Activated naive CD8-positive, alpha-beta T cell treated with anti-CD3 and anti-CD28 coated beads, Interleukin-2, amount 10 ng/mL, durations not matched to agents 7 days and 5 days (primary cell): ENCODE measurements at regions not wholly inside any gene's neighbourhood (a gene's known extent, or its start where the extent isn't known, plus 50 kb on each side); places are given as distances from the start of the nearest gene placed in this dataset.

Source experiments
- ATAC-seq: fragments of 150-1000 bp; cut with Tn5 transposase; one replicate; pipeline ENCODE4 v1.10.0; 2021; ENCODE audit warnings: low read depth, moderate library complexity
- POLR2A ChIA-PET: fragments of 350-600 bp; sonication (Branson Sonifier 250); formaldehyde crosslinking; loops from one replicate; lab custom pipeline; 2021; ENCODE audit warnings: antibody characterized with exemption; lab: Charles Lee
- DNase-seq: peaks from one replicate; pipeline ENCODE4 v3.0.0; 2021
- H3K27ac Mint-ChIP-seq: one replicate; pipeline ENCODE4 v1.8.0; 2022; ENCODE audit warnings: mild to moderate bottlenecking, mixed read lengths
- H3K27me3 Mint-ChIP-seq: one replicate; pipeline ENCODE4 v1.8.0; 2022; ENCODE audit warnings: mild to moderate bottlenecking, moderate library complexity, mixed read lengths
- H3K36me3 Mint-ChIP-seq: one replicate; pipeline ENCODE4 v1.8.0; 2021; ENCODE audit warnings: mild to moderate bottlenecking, mixed read lengths
- H3K4me1 Mint-ChIP-seq: one replicate; pipeline ENCODE4 v1.8.0; 2021; ENCODE audit warnings: mixed read lengths
- H3K4me3 Mint-ChIP-seq: one replicate; pipeline ENCODE4 v1.8.0; 2022; ENCODE audit warnings: mild to moderate bottlenecking, moderate library complexity, mixed read lengths
- H3K9me3 Mint-ChIP-seq: one replicate; pipeline ENCODE4 v1.8.0; 2021; ENCODE audit warnings: mixed read lengths

GRCh38 chr6:112717401-112717800 is 370.3 kb downstream of the RFPL4B start:
- Mint-ChIP-seq H3K9me3 (peaks cover 1% of the 10 kb centered on the region), H3K4me1 (no peaks in the 10 kb centered on the region)
- ATAC-seq: no peak

GRCh38 chr6:112717856-112718255 is 370.7 kb downstream of the RFPL4B start:
- Mint-ChIP-seq H3K4me3 (no peak overlapping the region), H3K4me1 (no peaks in the 10 kb centered on the region), H3K27me3 (no peaks in the 10 kb centered on the region), H3K27ac (no peak overlapping the region), H3K36me3 (no peaks in the 10 kb centered on the region), H3K9me3 (peaks cover 1% of the 10 kb centered on the region)
- ATAC-seq (no peak), DNase-seq (no peak)
- POLR2A ChIA-PET: no interaction called here

More at GRCh38 chr6:112717401-112717800, 370.3 kb downstream of the RFPL4B start:
- Mint-ChIP-seq H3K27ac (no peak overlapping the region), H3K27me3 (no peaks in the 10 kb centered on the region), H3K36me3 (no peaks in the 10 kb centered on the region), H3K4me3 (no peak overlapping the region)
- POLR2A ChIA-PET: no interaction called here
- DNase-seq: no peak

- Mint-ChIP-seq H3K36me3 (no peaks in the 10 kb centered on the region), H3K27ac (no peak overlapping the region), H3K4me1 (no peaks in the 10 kb centered on the region), H3K9me3 (peaks cover 2% of the 10 kb centered on the region), H3K4me3 (no peak overlapping the region), H3K27me3 (no peaks in the 10 kb centered on the region)
- ATAC-seq (no peak), DNase-seq (no peak)
- POLR2A ChIA-PET: no interaction called here
Observed at GRCh38 chr6:112725541-112726085, 378.5 kb downstream of the RFPL4B start.

GRCh38 chr6:112735129-112735528 is 388.0 kb downstream of the RFPL4B start:
- H3K36me3 Mint-ChIP-seq: no peaks in the 10 kb centered on the region
- no peak overlapping the region for H3K4me3 Mint-ChIP-seq
- no peaks in the 10 kb centered on the region for H3K27me3 Mint-ChIP-seq
- no peak overlapping the region for H3K27ac Mint-ChIP-seq
- DNase-seq: no peak
- no peaks in the 10 kb centered on the region for H3K9me3 Mint-ChIP-seq
- no peak for ATAC-seq
- POLR2A ChIA-PET: no interaction called here
- no peaks in the 10 kb centered on the region for H3K4me1 Mint-ChIP-seq

- POLR2A ChIA-PET: no interaction called here
- Mint-ChIP-seq H3K4me1 (no peaks in the 10 kb centered on the region), H3K27me3 (no peaks in the 10 kb centered on the region), H3K9me3 (no peaks in the 10 kb centered on the region), H3K27ac (no peak overlapping the region), H3K36me3 (no peaks in the 10 kb centered on the region), H3K4me3 (no peak overlapping the region)
- ATAC-seq: no peak
- no peak for DNase-seq
Observed at GRCh38 chr6:112739766-112740165, 392.6 kb downstream of the RFPL4B start.

- ATAC-seq: no peak
- Mint-ChIP-seq H3K9me3 (no peaks in the 10 kb centered on the region), H3K27ac (no peak overlapping the region), H3K36me3 (no peaks in the 10 kb centered on the region), H3K4me1 (no peaks in the 10 kb centered on the region), H3K4me3 (no peak overlapping the region), H3K27me3 (no peaks in the 10 kb centered on the region)
- POLR2A ChIA-PET: no interaction called here
- no peak for DNase-seq
Observed at GRCh38 chr6:112743323-112743722, 396.2 kb downstream of the RFPL4B start.

GRCh38 chr6:112744827-112745226 is 397.7 kb downstream of the RFPL4B start:
- H3K27me3 Mint-ChIP-seq: no peaks in the 10 kb centered on the region
- H3K36me3 Mint-ChIP-seq: no peaks in the 10 kb centered on the region
- POLR2A ChIA-PET: no interaction called here
- H3K9me3 Mint-ChIP-seq: no peaks in the 10 kb centered on the region
- no peak overlapping the region for H3K4me3 Mint-ChIP-seq
- ATAC-seq (no peak), DNase-seq (no peak)
- no peak overlapping the region for H3K27ac Mint-ChIP-seq
- no peaks in the 10 kb centered on the region for H3K4me1 Mint-ChIP-seq

- H3K27ac Mint-ChIP-seq: no peak overlapping the region
- POLR2A ChIA-PET: no interaction called here
- DNase-seq (no peak), ATAC-seq (no peak)
- no peaks in the 10 kb centered on the region for H3K9me3 Mint-ChIP-seq
- no peaks in the 10 kb centered on the region for H3K36me3 Mint-ChIP-seq
- H3K27me3 Mint-ChIP-seq: no peaks in the 10 kb centered on the region
- no peaks in the 10 kb centered on the region for H3K4me1 Mint-ChIP-seq
- no peak overlapping the region for H3K4me3 Mint-ChIP-seq
Observed at GRCh38 chr6:112745765-112746164, 398.6 kb downstream of the RFPL4B start.

- H3K27ac Mint-ChIP-seq: no peak overlapping the region
- no peaks in the 10 kb centered on the region for H3K36me3 Mint-ChIP-seq
- ATAC-seq: no peak
Observed at GRCh38 chr6:112749673-112750072, 402.5 kb downstream of the RFPL4B start.

GRCh38 chr6:112752305-112752704 is 405.2 kb downstream of the RFPL4B start:
- no peaks in the 10 kb centered on the region for H3K27me3 Mint-ChIP-seq
- no peaks in the 10 kb centered on the region for H3K36me3 Mint-ChIP-seq
- no peak overlapping the region for H3K27ac Mint-ChIP-seq
- DNase-seq (no peak), ATAC-seq (no peak)
- H3K4me3 Mint-ChIP-seq: no peak overlapping the region
- no peaks in the 10 kb centered on the region for H3K4me1 Mint-ChIP-seq
- POLR2A ChIA-PET: no interaction called here
- H3K9me3 Mint-ChIP-seq: no peaks in the 10 kb centered on the region

More at GRCh38 chr6:112749673-112750072, 402.5 kb downstream of the RFPL4B start:
- Mint-ChIP-seq H3K4me3 (no peak overlapping the region), H3K9me3 (no peaks in the 10 kb centered on the region), H3K27me3 (no peaks in the 10 kb centered on the region), H3K4me1 (no peaks in the 10 kb centered on the region)
- no peak for DNase-seq
- POLR2A ChIA-PET: no interaction called here

- ATAC-seq: no peak
Observed at GRCh38 chr6:112752791-112753190, 405.7 kb downstream of the RFPL4B start.

GRCh38 chr6:112760831-112761230 is 413.7 kb downstream of the RFPL4B start:
- H3K36me3 Mint-ChIP-seq: no peaks in the 10 kb centered on the region
- no peaks in the 10 kb centered on the region for H3K9me3 Mint-ChIP-seq
- POLR2A ChIA-PET: no interaction called here
- no peak overlapping the region for H3K4me3 Mint-ChIP-seq
- ATAC-seq (no peak), DNase-seq (no peak)
- no peaks in the 10 kb centered on the region for H3K27me3 Mint-ChIP-seq
- no peak overlapping the region for H3K27ac Mint-ChIP-seq
- no peaks in the 10 kb centered on the region for H3K4me1 Mint-ChIP-seq

More at GRCh38 chr6:112752791-112753190, 405.7 kb downstream of the RFPL4B start:
- Mint-ChIP-seq H3K4me3 (no peak overlapping the region), H3K4me1 (no peaks in the 10 kb centered on the region), H3K27ac (no peak overlapping the region), H3K27me3 (no peaks in the 10 kb centered on the region), H3K36me3 (no peaks in the 10 kb centered on the region), H3K9me3 (no peaks in the 10 kb centered on the region)
- POLR2A ChIA-PET: no interaction called here
- no peak for DNase-seq

GRCh38 chr6:112761740-112762139 is 414.6 kb downstream of the RFPL4B start:
- no peaks in the 10 kb centered on the region for H3K36me3 Mint-ChIP-seq
- H3K27ac Mint-ChIP-seq: no peak overlapping the region
- POLR2A ChIA-PET: no interaction called here
- H3K4me3 Mint-ChIP-seq: no peak overlapping the region
- H3K27me3 Mint-ChIP-seq: no peaks in the 10 kb centered on the region
- ATAC-seq (no peak), DNase-seq (no peak)
- H3K9me3 Mint-ChIP-seq: peaks cover under 1% of the 10 kb centered on the region
- H3K4me1 Mint-ChIP-seq: no peaks in the 10 kb centered on the region

GRCh38 chr6:112764377-112764776 is 417.2 kb downstream of the RFPL4B start:
- POLR2A ChIA-PET: no interaction called here
- Mint-ChIP-seq H3K4me1 (no peaks in the 10 kb centered on the region), H3K27ac (no peak overlapping the region), H3K4me3 (no peak overlapping the region), H3K36me3 (no peaks in the 10 kb centered on the region), H3K27me3 (no peaks in the 10 kb centered on the region), H3K9me3 (peaks cover 2% of the 10 kb centered on the region)
- DNase-seq: no peak
- no peak for ATAC-seq

GRCh38 chr6:112770308-112770707 is 423.2 kb downstream of the RFPL4B start:
- ATAC-seq (no peak), DNase-seq (no peak)
- Mint-ChIP-seq H3K4me3 (no peak overlapping the region), H3K4me1 (no peaks in the 10 kb centered on the region), H3K27me3 (no peaks in the 10 kb centered on the region), H3K27ac (no peak overlapping the region), H3K9me3 (peaks cover 2% of the 10 kb centered on the region), H3K36me3 (no peaks in the 10 kb centered on the region)
- POLR2A ChIA-PET: no interaction called here
